ENCODE measurements at regions not wholly inside any gene's neighbourhood (a gene's known extent, or its start where the extent isn't known, plus 50 kb on each side); places are given as distances from the start of the nearest gene placed in this dataset.

- DNase-seq = no peak
These were observed 178.0 kb downstream of the PRDM2 start for GRCh38 chr1:13878021-13878420.

- no peak for DNase-seq
These were observed 178.5 kb downstream of the PRDM2 start for GRCh38 chr1:13878451-13878850.

- DNase-seq = no peak
These were observed 181.5 kb downstream of the PRDM2 start for GRCh38 chr1:13881385-13882088.

- DNase-seq = no peak
These were observed 188.5 kb downstream of the PRDM2 start for GRCh38 chr1:13888351-13888986.

- DNase-seq = no peak
These were observed 189.5 kb downstream of the PRDM2 start for GRCh38 chr1:13889495-13889894.

- no peak for DNase-seq
These were observed 190.8 kb downstream of the PRDM2 start for GRCh38 chr1:13890766-13891165.

- DNase-seq = no peak
These were observed 192.2 kb downstream of the PRDM2 start for GRCh38 chr1:13892198-13892597.

GRCh38 chr1:13892671-13893325, 192.8 kb downstream of the PRDM2 start:
- no peak for DNase-seq

GRCh38 chr1:13893409-13893821, 193.4 kb downstream of the PRDM2 start:
- DNase-seq = no peak

GRCh38 chr1:13896932-13897331, 196.9 kb downstream of the PRDM2 start:
- DNase-seq = no peak

GRCh38 chr1:13898406-13898805, 198.4 kb downstream of the PRDM2 start:
- no peak for DNase-seq

GRCh38 chr1:13899856-13900255, 199.9 kb downstream of the PRDM2 start:
- DNase-seq = no peak

GRCh38 chr1:13900583-13900982, 200.6 kb downstream of the PRDM2 start:
- DNase-seq = no peak

GRCh38 chr1:13901039-13901438, 201.1 kb downstream of the PRDM2 start:
- DNase-seq = no peak

- no peak for DNase-seq
These were observed 201.6 kb downstream of the PRDM2 start for GRCh38 chr1:13901597-13901996.

- no peak for DNase-seq
These were observed 208.1 kb downstream of the PRDM2 start for GRCh38 chr1:13908128-13908527.

- DNase-seq = no peak
These were observed 212.0 kb downstream of the PRDM2 start for GRCh38 chr1:13911697-13912619.

- DNase-seq = no peak
These were observed 213.4 kb downstream of the PRDM2 start for GRCh38 chr1:13913396-13913795.

GRCh38 chr1:13916530-13916929, 216.5 kb downstream of the PRDM2 start:
- no peak for DNase-seq

- no peak for DNase-seq
These were observed 217.6 kb downstream of the PRDM2 start for GRCh38 chr1:13917607-13918006.

- DNase-seq = no peak
These were observed 218.9 kb downstream of the PRDM2 start for GRCh38 chr1:13918862-13919261.

GRCh38 chr1:13921190-13921589, 221.2 kb downstream of the PRDM2 start:
- DNase-seq = no peak

- no peak for DNase-seq
These were observed 222.6 kb downstream of the PRDM2 start for GRCh38 chr1:13922466-13923110.
